K562 (cell line): ENCODE measurements at regions not wholly inside any gene's neighbourhood (a gene's known extent, or its start where the extent isn't known, plus 50 kb on each side); places are given as distances from the start of the nearest gene placed in this dataset.

Experiments
- CBX5 ChIP-seq: IDR thresholded peaks from 2 replicates; pipeline ENCODE4 v1.6.1; 2014; ENCODE audit warnings: low read depth, borderline replicate concordance
- CEBPB ChIP-seq: fragments of 450-650 bp; IDR thresholded peaks from 2 replicates; pipeline ENCODE4 v1.6.1; 2016; ENCODE audit warnings: missing genetic modification characterization, missing compliant biosample characterization
- KLF16 ChIP-seq: IDR thresholded peaks from 2 replicates; pipeline ENCODE4 v1.6.1; 2016; ENCODE audit warnings: antibody characterized with exemption
- NFRKB ChIP-seq: fragments of 450-650 bp; IDR thresholded peaks from 2 replicates; pipeline ENCODE4 v1.6.1; 2016; ENCODE audit warnings: low read depth
- POLR2A ChIP-seq: fragments of 450-650 bp; conservative IDR thresholded peaks from 2 replicates; pipeline ENCODE4 v1.6.1; 2016
- SMC3 ChIP-seq: conservative IDR thresholded peaks from 2 replicates; pipeline ENCODE4 v1.6.1; 2011; ENCODE audit warnings: low read depth, low read length, improper control_type of control experiment; ENCODE audit not compliant: insufficient read depth
- ZNF644 ChIP-seq: fragments of 200-800 bp; sonication (Bioruptor generic); IDR thresholded peaks from 2 replicates; pipeline ENCODE4 v1.6.1; 2016; ENCODE audit warnings: low read depth, missing genetic modification characterization, missing compliant biosample characterization
- TF ChIP-seq, protein P1 (sequence below): sonication (generic); formaldehyde crosslinking; IDR thresholded peaks from 2 replicates; pipeline ENCODE4 v1.8.0; 2022; ENCODE audit warnings: missing genetic modification reagents, mild to moderate bottlenecking, borderline replicate concordance
- TF ChIP-seq, protein P2 (sequence below): fragments of 150-350 bp; IDR thresholded peaks from 2 replicates; pipeline ENCODE4 v1.6.1; 2014; ENCODE audit warnings: low read depth, mild to moderate bottlenecking, low read length, borderline replicate concordance

DNA sequence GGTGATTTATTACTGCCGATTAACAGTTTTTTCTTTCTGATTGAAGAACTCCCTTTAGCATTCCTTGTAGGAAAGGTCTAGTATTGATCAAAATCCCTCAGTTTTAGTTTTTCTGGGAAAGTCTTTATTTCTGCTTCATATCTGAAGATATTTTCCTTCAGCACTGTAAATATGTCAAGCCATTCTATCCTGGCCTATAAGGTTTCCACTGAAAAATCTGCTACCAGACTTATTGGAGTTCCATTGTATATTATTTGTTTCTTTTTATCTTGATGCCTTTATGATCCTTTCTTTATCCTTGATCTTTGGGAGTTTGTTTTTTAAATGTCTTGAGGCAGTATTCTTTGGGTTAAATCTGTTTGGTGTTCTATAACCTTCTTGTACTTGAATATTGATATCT is 55.0 kb upstream of the TMTC1 start:
- TF ChIP-seq CEBPB: no peak
- TF ChIP-seq CBX5: no peak
- TF ChIP-seq POLR2A: no peak
- no peak for TF ChIP-seq NFRKB
- TF ChIP-seq, protein P1, sequence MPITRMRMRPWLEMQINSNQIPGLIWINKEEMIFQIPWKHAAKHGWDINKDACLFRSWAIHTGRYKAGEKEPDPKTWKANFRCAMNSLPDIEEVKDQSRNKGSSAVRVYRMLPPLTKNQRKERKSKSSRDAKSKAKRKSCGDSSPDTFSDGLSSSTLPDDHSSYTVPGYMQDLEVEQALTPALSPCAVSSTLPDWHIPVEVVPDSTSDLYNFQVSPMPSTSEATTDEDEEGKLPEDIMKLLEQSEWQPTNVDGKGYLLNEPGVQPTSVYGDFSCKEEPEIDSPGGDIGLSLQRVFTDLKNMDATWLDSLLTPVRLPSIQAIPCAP: no peak
- TF ChIP-seq, protein P2, sequence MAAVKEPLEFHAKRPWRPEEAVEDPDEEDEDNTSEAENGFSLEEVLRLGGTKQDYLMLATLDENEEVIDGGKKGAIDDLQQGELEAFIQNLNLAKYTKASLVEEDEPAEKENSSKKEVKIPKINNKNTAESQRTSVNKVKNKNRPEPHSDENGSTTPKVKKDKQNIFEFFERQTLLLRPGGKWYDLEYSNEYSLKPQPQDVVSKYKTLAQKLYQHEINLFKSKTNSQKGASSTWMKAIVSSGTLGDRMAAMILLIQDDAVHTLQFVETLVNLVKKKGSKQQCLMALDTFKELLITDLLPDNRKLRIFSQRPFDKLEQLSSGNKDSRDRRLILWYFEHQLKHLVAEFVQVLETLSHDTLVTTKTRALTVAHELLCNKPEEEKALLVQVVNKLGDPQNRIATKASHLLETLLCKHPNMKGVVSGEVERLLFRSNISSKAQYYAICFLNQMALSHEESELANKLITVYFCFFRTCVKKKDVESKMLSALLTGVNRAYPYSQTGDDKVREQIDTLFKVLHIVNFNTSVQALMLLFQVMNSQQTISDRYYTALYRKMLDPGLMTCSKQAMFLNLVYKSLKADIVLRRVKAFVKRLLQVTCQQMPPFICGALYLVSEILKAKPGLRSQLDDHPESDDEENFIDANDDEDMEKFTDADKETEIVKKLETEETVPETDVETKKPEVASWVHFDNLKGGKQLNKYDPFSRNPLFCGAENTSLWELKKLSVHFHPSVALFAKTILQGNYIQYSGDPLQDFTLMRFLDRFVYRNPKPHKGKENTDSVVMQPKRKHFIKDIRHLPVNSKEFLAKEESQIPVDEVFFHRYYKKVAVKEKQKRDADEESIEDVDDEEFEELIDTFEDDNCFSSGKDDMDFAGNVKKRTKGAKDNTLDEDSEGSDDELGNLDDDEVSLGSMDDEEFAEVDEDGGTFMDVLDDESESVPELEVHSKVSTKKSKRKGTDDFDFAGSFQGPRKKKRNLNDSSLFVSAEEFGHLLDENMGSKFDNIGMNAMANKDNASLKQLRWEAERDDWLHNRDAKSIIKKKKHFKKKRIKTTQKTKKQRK: no peak
- TF ChIP-seq ZNF644 (tag): no peak
- no peak for TF ChIP-seq SMC3
- TF ChIP-seq KLF16: no peak
